ENCODE measurements at regions not wholly inside any gene's neighbourhood (a gene's known extent, or its start where the extent isn't known, plus 50 kb on each side); places are given as distances from the start of the nearest gene placed in this dataset.

- no peaks in the 10 kb centered on the region for H3K27me3 ChIP-seq (ENCODE audit: insufficient read depth, poor library complexity, severe bottlenecking)
- TF ChIP-seq POLR2AphosphoS5 (IDR thresholded peaks at IDR 0.05; ENCODE audit: low read depth) (no peak), CTCF (IDR thresholded peaks at IDR 0.05; ENCODE audit: insufficient read depth, low read length) (no peak), GABPA (IDR thresholded peaks at IDR 0.05; ENCODE audit: low read depth) (no peak), SPI1 (IDR thresholded peaks at IDR 0.05; ENCODE audit: borderline replicate concordance, low read depth) (no peak), REST (IDR thresholded peaks at IDR 0.05; ENCODE audit: insufficient replicate concordance, low read depth) (no peak)
- DNase-seq (ENCODE audit: low read depth in 1 of 2, low spot score in 1 of 2) = no peak
- H3K27ac ChIP-seq (replicated peaks) = no peak overlapping the region
- no peak overlapping the region for H3K4me3 ChIP-seq (replicated peaks; ENCODE audit: insufficient read depth, low read length)
These were observed 127.2 kb upstream of the SYNPR start for GRCh38 chr3:63150880-63151279.

- TF ChIP-seq REST (IDR thresholded peaks at IDR 0.05; ENCODE audit: insufficient replicate concordance, low read depth) (no peak), CTCF (IDR thresholded peaks at IDR 0.05; ENCODE audit: insufficient read depth, low read length) (no peak), GABPA (IDR thresholded peaks at IDR 0.05; ENCODE audit: low read depth) (no peak), POLR2AphosphoS5 (IDR thresholded peaks at IDR 0.05; ENCODE audit: low read depth) (no peak), SPI1 (IDR thresholded peaks at IDR 0.05; ENCODE audit: borderline replicate concordance, low read depth) (no peak)
- DNase-seq (ENCODE audit: low read depth in 1 of 2, low spot score in 1 of 2) = no peak
- Histone ChIP-seq H3K27ac (replicated peaks) (no peak overlapping the region), H3K4me3 (replicated peaks; ENCODE audit: insufficient read depth, low read length) (no peak overlapping the region), H3K27me3 (ENCODE audit: insufficient read depth, poor library complexity, severe bottlenecking) (no peaks in the 10 kb centered on the region)
These were observed 126.2 kb upstream of the SYNPR start for GRCh38 chr3:63151897-63152296.

DNA sequence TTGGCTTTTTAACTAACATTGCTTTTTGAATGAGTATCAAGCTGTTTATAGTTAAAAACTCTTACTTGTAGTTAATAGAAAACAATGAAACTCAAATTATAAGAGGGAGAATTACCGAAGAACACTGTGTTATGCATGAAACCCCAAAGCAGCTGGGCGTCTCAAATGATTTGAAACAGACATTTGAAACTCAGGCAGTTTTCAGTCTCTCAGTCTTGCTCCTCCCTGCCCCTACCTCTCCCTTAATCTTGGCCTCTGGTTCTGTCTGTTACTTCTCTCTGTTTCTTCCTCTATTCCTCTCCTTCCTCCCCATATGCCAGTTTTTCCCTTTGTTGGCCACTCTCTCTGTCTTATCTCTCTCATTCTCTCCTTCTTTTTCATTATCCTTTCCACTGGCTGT is 118.3 kb upstream of the SYNPR start:
- TF ChIP-seq GABPA (IDR thresholded peaks at IDR 0.05; ENCODE audit: low read depth) (no peak), CTCF (IDR thresholded peaks at IDR 0.05; ENCODE audit: insufficient read depth, low read length) (no peak), SPI1 (IDR thresholded peaks at IDR 0.05; ENCODE audit: borderline replicate concordance, low read depth) (no peak), REST (IDR thresholded peaks at IDR 0.05; ENCODE audit: insufficient replicate concordance, low read depth) (no peak), POLR2AphosphoS5 (IDR thresholded peaks at IDR 0.05; ENCODE audit: low read depth) (no peak)
- Histone ChIP-seq H3K27me3 (ENCODE audit: insufficient read depth, poor library complexity, severe bottlenecking) (no peaks in the 10 kb centered on the region), H3K27ac (replicated peaks) (no peak overlapping the region), H3K4me3 (replicated peaks; ENCODE audit: insufficient read depth, low read length) (no peak overlapping the region)
- DNase-seq (ENCODE audit: low read depth in 1 of 2, low spot score in 1 of 2) = no peak

Measured in HL-60 (cell line).